Calu3 (cell line): ENCODE measurements at regions not wholly inside any gene's neighbourhood (a gene's known extent, or its start where the extent isn't known, plus 50 kb on each side); places are given as distances from the start of the nearest gene placed in this dataset.

Source experiments
- BruUV-seq: library from RNA; stranded (reverse); fragments of 400-500 nt; replicated peaks from 2 replicates; lab custom pipeline; 2021; lab: Mats Ljungman, UMichigan
- CTCF ChIA-PET: fragments of 300-600 bp; sonication (Branson Sonifier 250); formaldehyde crosslinking; loops from one replicate; lab custom pipeline; 2022; ENCODE audit warnings: antibody characterized with exemption; lab: Charles Lee
- DNase-seq: peaks from one replicate; pipeline ENCODE4 v3.0.0; 2022
- H3K27ac Mint-ChIP-seq: one replicate; pipeline ENCODE4 v1.8.0; 2022; ENCODE audit warnings: mixed read lengths; ENCODE audit not compliant: unreplicated experiment
- H3K27me3 Mint-ChIP-seq: one replicate; pipeline ENCODE4 v1.8.0; 2022; ENCODE audit warnings: mixed read lengths; ENCODE audit not compliant: unreplicated experiment
- H3K36me3 Mint-ChIP-seq: one replicate; pipeline ENCODE4 v1.8.0; 2022; ENCODE audit warnings: mild to moderate bottlenecking, moderate library complexity, mixed read lengths; ENCODE audit not compliant: insufficient read depth, unreplicated experiment
- H3K4me1 Mint-ChIP-seq: one replicate; pipeline ENCODE4 v1.8.0; 2022; ENCODE audit warnings: mild to moderate bottlenecking, low read depth, mixed read lengths; ENCODE audit not compliant: unreplicated experiment
- H3K4me3 Mint-ChIP-seq: one replicate; pipeline ENCODE4 v1.8.0; 2022; ENCODE audit warnings: mild to moderate bottlenecking, low read depth, moderate library complexity, mixed read lengths; ENCODE audit not compliant: unreplicated experiment
- H3K9me3 Mint-ChIP-seq: one replicate; pipeline ENCODE4 v1.8.0; 2022; ENCODE audit warnings: low read depth, mixed read lengths; ENCODE audit not compliant: unreplicated experiment
- intact Hi-C: fragments of 100-400 bp; cut with micrococcal nuclease; formaldehyde crosslinking; loops from one replicate; pipeline ENCODE4 v1.10.0; 2022; ENCODE audit not compliant: unreplicated experiment
- TF ChIP-seq, protein P1 (sequence below): fragments of 200-600 bp; IDR thresholded peaks from one replicate; pipeline ENCODE4 v1.8.0; 2022; ENCODE audit warnings: antibody characterized with exemption; ENCODE audit not compliant: unreplicated experiment

GRCh38 chr12:65536876-65537681, 258.6 kb downstream of the MSRB3 start:
- H3K27me3 Mint-ChIP-seq = no peaks in the 10 kb centered on the region
- intact Hi-C loops = loop anchor here (2.0 to 10.0 kb wide), 4 partner anchors 106 to 288 kb away; partner anchors contain the start of gene HMGA2
- H3K9me3 Mint-ChIP-seq = peaks cover 3% of the 10 kb centered on the region
- peaks cover 7% of the 10 kb centered on the region for H3K36me3 Mint-ChIP-seq
- TF ChIP-seq, protein P1, sequence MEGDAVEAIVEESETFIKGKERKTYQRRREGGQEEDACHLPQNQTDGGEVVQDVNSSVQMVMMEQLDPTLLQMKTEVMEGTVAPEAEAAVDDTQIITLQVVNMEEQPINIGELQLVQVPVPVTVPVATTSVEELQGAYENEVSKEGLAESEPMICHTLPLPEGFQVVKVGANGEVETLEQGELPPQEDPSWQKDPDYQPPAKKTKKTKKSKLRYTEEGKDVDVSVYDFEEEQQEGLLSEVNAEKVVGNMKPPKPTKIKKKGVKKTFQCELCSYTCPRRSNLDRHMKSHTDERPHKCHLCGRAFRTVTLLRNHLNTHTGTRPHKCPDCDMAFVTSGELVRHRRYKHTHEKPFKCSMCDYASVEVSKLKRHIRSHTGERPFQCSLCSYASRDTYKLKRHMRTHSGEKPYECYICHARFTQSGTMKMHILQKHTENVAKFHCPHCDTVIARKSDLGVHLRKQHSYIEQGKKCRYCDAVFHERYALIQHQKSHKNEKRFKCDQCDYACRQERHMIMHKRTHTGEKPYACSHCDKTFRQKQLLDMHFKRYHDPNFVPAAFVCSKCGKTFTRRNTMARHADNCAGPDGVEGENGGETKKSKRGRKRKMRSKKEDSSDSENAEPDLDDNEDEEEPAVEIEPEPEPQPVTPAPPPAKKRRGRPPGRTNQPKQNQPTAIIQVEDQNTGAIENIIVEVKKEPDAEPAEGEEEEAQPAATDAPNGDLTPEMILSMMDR = no peak
- H3K4me1 Mint-ChIP-seq = peaks cover 59% of the 10 kb centered on the region
- peak overlapping the region; percentile 42 for H3K27ac Mint-ChIP-seq
- CTCF ChIA-PET = interaction anchor here (0.7 to 1.6 kb wide), 6 partner anchors 9 to 235 kb away, joined by 3 to 11 read pairs (median 5); no protein-coding TSS in a partner anchor
- DNase-seq = peak; percentile 82
- H3K4me3 Mint-ChIP-seq = peak overlapping the region; percentile 8
- no TSS peak for BruUV-seq

DNA sequence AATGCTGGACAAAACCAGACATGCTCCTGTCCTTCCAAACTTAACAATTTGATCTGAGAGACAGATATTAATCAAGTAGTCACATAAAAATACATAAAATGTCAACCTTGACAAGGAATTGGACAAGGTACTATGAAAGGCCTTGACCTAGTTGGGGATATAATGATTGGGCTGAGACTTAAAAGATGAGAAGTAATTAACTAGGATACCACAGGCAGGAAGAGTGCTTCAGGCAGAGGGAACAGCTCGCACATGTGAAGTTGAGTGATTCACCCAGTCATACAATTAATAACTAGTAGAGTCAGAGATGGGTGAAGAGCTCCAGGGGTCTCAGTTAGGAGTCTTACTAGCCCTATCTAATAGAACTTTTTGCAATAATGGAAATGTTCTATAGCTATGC, 259.5 kb downstream of the MSRB3 start:
- no peaks in the 10 kb centered on the region for H3K27me3 Mint-ChIP-seq
- CTCF ChIA-PET = no interaction called here
- H3K27ac Mint-ChIP-seq = peak overlapping the region; percentile 42
- intact Hi-C loops = loop anchor here (2.0 to 10.0 kb wide), 4 partner anchors 107 to 287 kb away; partner anchors contain the start of gene HMGA2
- peaks cover 3% of the 10 kb centered on the region for H3K9me3 Mint-ChIP-seq
- TF ChIP-seq, protein P1 = no peak
- H3K4me1 Mint-ChIP-seq = peaks cover 50% of the 10 kb centered on the region
- peaks cover 6% of the 10 kb centered on the region for H3K36me3 Mint-ChIP-seq
- H3K4me3 Mint-ChIP-seq = no peak overlapping the region
- no peak for DNase-seq
- no TSS peak for BruUV-seq

GRCh38 chr12:65539023-65539422, 260.5 kb downstream of the MSRB3 start:
- Mint-ChIP-seq H3K27ac (peak overlapping the region; percentile 33), H3K4me3 (no peak overlapping the region), H3K27me3 (no peaks in the 10 kb centered on the region), H3K36me3 (no peaks in the 10 kb centered on the region), H3K9me3 (peaks cover 3% of the 10 kb centered on the region), H3K4me1 (peaks cover 40% of the 10 kb centered on the region)
- TF ChIP-seq, protein P1 = no peak
- intact Hi-C loops = loop anchor here (5.0 to 10.0 kb wide), 3 partner anchors 202 to 286 kb away; partner anchors contain the start of gene HMGA2
- CTCF ChIA-PET = no interaction called here
- no TSS peak for BruUV-seq
- no peak for DNase-seq

DNA sequence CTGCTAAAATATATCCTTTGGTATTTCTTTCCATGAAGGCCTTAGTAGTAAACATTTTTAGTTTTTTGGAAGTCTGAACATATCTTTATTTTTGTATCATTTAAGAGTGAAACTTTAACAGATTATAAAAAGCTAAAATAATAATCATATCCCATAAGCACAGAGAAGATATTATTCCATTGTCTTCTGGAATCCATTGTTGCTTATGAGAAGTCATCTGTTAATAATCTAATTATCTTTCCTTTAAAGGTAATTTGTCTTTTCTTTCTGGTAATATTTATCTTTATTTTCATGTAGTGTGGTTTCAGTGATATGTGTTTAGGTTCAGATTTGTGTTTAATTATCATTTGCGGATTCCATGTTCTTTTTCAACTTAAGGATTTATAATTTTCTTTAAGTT, 261.7 kb downstream of the MSRB3 start:
- Mint-ChIP-seq H3K4me3 (no peak overlapping the region), H3K4me1 (peaks cover 28% of the 10 kb centered on the region), H3K9me3 (peaks cover 3% of the 10 kb centered on the region), H3K27me3 (no peaks in the 10 kb centered on the region), H3K36me3 (no peaks in the 10 kb centered on the region), H3K27ac (no peak overlapping the region)
- intact Hi-C loops = no loop called here
- no peak for DNase-seq
- CTCF ChIA-PET = no interaction called here
- TF ChIP-seq, protein P1 = no peak
- no TSS peak for BruUV-seq
